ENCODE measurements at regions not wholly inside any gene's neighbourhood (a gene's known extent, or its start where the extent isn't known, plus 50 kb on each side); places are given as distances from the start of the nearest gene placed in this dataset.

- TF ChIP-seq POLR2A (IDR thresholded peaks at IDR 0.05) (no peak), CTCF (IDR thresholded peaks at IDR 0.05) (no peak)
Measured at GRCh38 chr3:67739851-67740250, 85.4 kb upstream of the SUCLG2 start.
